ENCODE measurements at regions not wholly inside any gene's neighbourhood (a gene's known extent, or its start where the extent isn't known, plus 50 kb on each side); places are given as distances from the start of the nearest gene placed in this dataset.
A peak's percentile ranks its signal among the peaks of the same experiment; 100 is the strongest.

- no peak overlapping the region for H2AFZ ChIP-seq (ENCODE audit: low read depth)
- TF ChIP-seq, protein P1, sequence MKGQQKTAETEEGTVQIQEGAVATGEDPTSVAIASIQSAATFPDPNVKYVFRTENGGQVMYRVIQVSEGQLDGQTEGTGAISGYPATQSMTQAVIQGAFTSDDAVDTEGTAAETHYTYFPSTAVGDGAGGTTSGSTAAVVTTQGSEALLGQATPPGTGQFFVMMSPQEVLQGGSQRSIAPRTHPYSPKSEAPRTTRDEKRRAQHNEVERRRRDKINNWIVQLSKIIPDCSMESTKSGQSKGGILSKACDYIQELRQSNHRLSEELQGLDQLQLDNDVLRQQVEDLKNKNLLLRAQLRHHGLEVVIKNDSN (IDR thresholded peaks at IDR 0.05; ENCODE audit: borderline replicate concordance, low read depth), result no peak
- TF ChIP-seq SMC3 (IDR thresholded peaks at IDR 0.05; ENCODE audit: low read depth, low read length), result no peak
- TF ChIP-seq TAF1 (IDR thresholded peaks at IDR 0.05; ENCODE audit: borderline replicate concordance, low read depth, low read length), result no peak
- no peak for TF ChIP-seq TCF12 (IDR thresholded peaks at IDR 0.05)
- no peak for TF ChIP-seq RXRA (IDR thresholded peaks at IDR 0.05; ENCODE audit: borderline replicate concordance, low read depth)
- TF ChIP-seq, protein P2, sequence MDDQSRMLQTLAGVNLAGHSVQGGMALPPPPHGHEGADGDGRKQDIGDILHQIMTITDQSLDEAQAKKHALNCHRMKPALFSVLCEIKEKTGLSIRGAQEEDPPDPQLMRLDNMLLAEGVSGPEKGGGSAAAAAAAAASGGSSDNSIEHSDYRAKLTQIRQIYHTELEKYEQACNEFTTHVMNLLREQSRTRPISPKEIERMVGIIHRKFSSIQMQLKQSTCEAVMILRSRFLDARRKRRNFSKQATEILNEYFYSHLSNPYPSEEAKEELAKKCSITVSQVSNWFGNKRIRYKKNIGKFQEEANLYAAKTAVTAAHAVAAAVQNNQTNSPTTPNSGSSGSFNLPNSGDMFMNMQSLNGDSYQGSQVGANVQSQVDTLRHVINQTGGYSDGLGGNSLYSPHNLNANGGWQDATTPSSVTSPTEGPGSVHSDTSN (IDR thresholded peaks at IDR 0.05), result no peak
- no peak for TF ChIP-seq GABPA (IDR thresholded peaks at IDR 0.05; ENCODE audit: low read depth)
- TF ChIP-seq NRF1 (IDR thresholded peaks at IDR 0.05; ENCODE audit: low read depth, low read length), result no peak
- TF ChIP-seq, protein P3, sequence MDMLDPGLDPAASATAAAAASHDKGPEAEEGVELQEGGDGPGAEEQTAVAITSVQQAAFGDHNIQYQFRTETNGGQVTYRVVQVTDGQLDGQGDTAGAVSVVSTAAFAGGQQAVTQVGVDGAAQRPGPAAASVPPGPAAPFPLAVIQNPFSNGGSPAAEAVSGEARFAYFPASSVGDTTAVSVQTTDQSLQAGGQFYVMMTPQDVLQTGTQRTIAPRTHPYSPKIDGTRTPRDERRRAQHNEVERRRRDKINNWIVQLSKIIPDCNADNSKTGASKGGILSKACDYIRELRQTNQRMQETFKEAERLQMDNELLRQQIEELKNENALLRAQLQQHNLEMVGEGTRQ (IDR thresholded peaks at IDR 0.05; ENCODE audit: borderline replicate concordance, low read depth, low read length), result no peak
- 91% methylated on average over 2 of the region's 2 CpGs for WGBS (ENCODE audit: low lambda C conversion rate)
- no peaks in the 10 kb centered on the region for H3K9me2 ChIP-seq
- H3K9ac ChIP-seq, result no peak overlapping the region
- POLR2A ChIA-PET, result no interaction called here
- H4K20me1 ChIP-seq (ENCODE audit: insufficient read depth), result no peaks in the 10 kb centered on the region
- no peak overlapping the region for H3K4me2 ChIP-seq
- H3K4me3 ChIP-seq (ENCODE audit: low read depth in 2 of 2, low read length in 1 of 2), result no peak overlapping the region
- H3K36me3 ChIP-seq (replicated peaks in 1 of 2; ENCODE audit: control insufficient read depth in 1 of 2, insufficient read depth in 2 of 2, low read length in 1 of 2), result no peaks in the 10 kb centered on the region
- peaks cover 7% of the 10 kb centered on the region; the same call in 1 of the 2 replicates for H3K79me2 ChIP-seq (ENCODE audit: insufficient read depth)
- no peaks in the 10 kb centered on the region for H3K9me3 ChIP-seq
- H3K4me1 ChIP-seq (ENCODE audit: control insufficient read depth in 1 of 2, insufficient read depth in 2 of 2, low read depth in 1 of 2, low read length in 1 of 2), result peaks cover 0 to 16% of the 10 kb centered on the region in 2 experiments; a peak in 3 of 4 replicates
- H3K27me3 ChIP-seq (ENCODE audit: insufficient read depth), result no peaks in the 10 kb centered on the region
- no peak overlapping the region for H3K27ac ChIP-seq (ENCODE audit: low read depth in 2 of 2, low read length in 1 of 2)
- H3F3A ChIP-seq (replicated peaks; ENCODE audit: insufficient read depth), result peaks cover 24% of the 10 kb centered on the region
- DNase-seq, result no peak
- CTCF ChIA-PET, result interaction anchor here (0.7 to 0.9 kb wide), 2 partner anchors 36 to 40 kb away, joined by 3 read pairs; no protein-coding TSS in a partner anchor
Observed at GRCh38 chr2:207236156-207236935, 70.6 kb upstream of the KLF7 start.

GRCh38 chr2:207238831-207239701, 73.3 kb upstream of the KLF7 start:
- Histone ChIP-seq H3K27ac (ENCODE audit: low read depth in 2 of 2, low read length in 1 of 2) (peak overlapping the region; percentile 36 to 98; a peak in 3 of 4 replicates), H3K9ac (peak overlapping the region; percentile 70; the same call in 1 of the 2 replicates), H4K20me1 (ENCODE audit: insufficient read depth) (no peaks in the 10 kb centered on the region), H3K27me3 (ENCODE audit: insufficient read depth) (no peaks in the 10 kb centered on the region), H3K4me3 (ENCODE audit: low read depth in 2 of 2, low read length in 1 of 2) (no peak overlapping the region), H2AFZ (ENCODE audit: low read depth) (no peak overlapping the region; the same call in 1 of the 2 replicates), H3K36me3 (replicated peaks in 1 of 2; ENCODE audit: control insufficient read depth in 1 of 2, insufficient read depth in 2 of 2, low read length in 1 of 2) (no peaks in the 10 kb centered on the region), H3K79me2 (ENCODE audit: insufficient read depth) (peaks cover 7% of the 10 kb centered on the region; the same call in 1 of the 2 replicates), H3F3A (replicated peaks; ENCODE audit: insufficient read depth) (peaks cover 27% of the 10 kb centered on the region), H3K4me2 (peak overlapping the region; percentile 66), H3K9me3 (no peaks in the 10 kb centered on the region), H3K4me1 (ENCODE audit: control insufficient read depth in 1 of 2, insufficient read depth in 2 of 2, low read depth in 1 of 2, low read length in 1 of 2) (peaks cover 0 to 10% of the 10 kb centered on the region in 2 experiments; a peak in 3 of 4 replicates), H3K9me2 (no peaks in the 10 kb centered on the region)
- 33% methylated on average over 7 of the region's 7 CpGs for WGBS (ENCODE audit: low lambda C conversion rate)
- ChIA-PET CTCF (interaction anchor here (0.9 kb wide), 1 partner anchor 65 kb away, joined by 3 read pairs; no protein-coding TSS in a partner anchor), POLR2A (no interaction called here)
- DNase-seq, result no peak
- TF ChIP-seq YY1 (IDR thresholded peaks at IDR 0.05; ENCODE audit: low read depth), result peak; percentile 55; the same call in 1 of the 2 replicates
- no peak for TF ChIP-seq FOXJ3 (CRISPR knock-in tag; IDR thresholded peaks at IDR 0.05)
- TF ChIP-seq, protein P1 (IDR thresholded peaks at IDR 0.05; ENCODE audit: borderline replicate concordance, low read depth), result no peak
- TF ChIP-seq TEAD4 (IDR thresholded peaks at IDR 0.05; ENCODE audit: borderline replicate concordance, insufficient read depth), result peak; percentile 58; the same call in 1 of the 2 replicates
- no peak for TF ChIP-seq SMC3 (IDR thresholded peaks at IDR 0.05; ENCODE audit: low read depth, low read length)
- no peak for TF ChIP-seq IRF3 (IDR thresholded peaks at IDR 0.05; ENCODE audit: low read depth, low read length)
- TF ChIP-seq FOXM1 (IDR thresholded peaks at IDR 0.05; ENCODE audit: low read depth), result no peak
- TF ChIP-seq MEF2A (IDR thresholded peaks at IDR 0.05; ENCODE audit: borderline replicate concordance, low read depth), result 0 out of 2 replicates have a peak, but pooled peaks have one; percentile 13
- no peak; the same call in 1 of the 2 replicates for TF ChIP-seq TAF1 (IDR thresholded peaks at IDR 0.05; ENCODE audit: borderline replicate concordance, low read depth, low read length)
- no peak for TF ChIP-seq CHD2 (IDR thresholded peaks at IDR 0.05; ENCODE audit: low read length, partially characterized antibody)
- peak; percentile 85 for TF ChIP-seq JUND (IDR thresholded peaks at IDR 0.05)
- no peak for TF ChIP-seq EZH2phosphoT487 (IDR thresholded peaks at IDR 0.05; ENCODE audit: borderline replicate concordance, low read depth)
- peak; percentile 67 for TF ChIP-seq NFIC (IDR thresholded peaks at IDR 0.05; ENCODE audit: borderline replicate concordance)
